ENCODE measurements at regions not wholly inside any gene's neighbourhood (a gene's known extent, or its start where the extent isn't known, plus 50 kb on each side); places are given as distances from the start of the nearest gene placed in this dataset.

DNA sequence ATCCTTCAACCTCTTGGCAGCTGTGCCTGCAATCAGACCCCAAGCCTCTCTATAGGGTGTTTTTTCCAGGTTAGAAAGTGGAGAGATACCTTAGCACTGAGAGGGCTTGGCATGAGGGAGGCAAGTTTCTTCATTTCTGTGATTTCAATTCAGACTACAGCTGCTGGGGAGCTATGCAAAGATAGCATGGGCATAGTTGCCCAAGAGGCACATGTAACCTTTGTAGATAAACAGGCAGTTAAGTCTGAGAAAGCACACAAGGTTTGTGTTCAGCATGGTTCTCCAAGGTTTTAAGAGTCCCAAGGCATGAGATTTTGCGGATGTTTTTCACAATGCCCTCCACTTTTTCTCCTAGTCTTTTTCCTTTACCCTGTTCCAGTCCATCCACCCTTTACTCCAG is 385.0 kb upstream of the ETAA1 start:
- ATAC-seq (ENCODE audit: low read depth), result no peak
- no peak overlapping the region for H3K27ac ChIP-seq (ENCODE audit: insufficient read depth, low read length)
- H3K79me1 ChIP-seq (ENCODE audit: low read depth in 1 of 2, low read length in 2 of 2), result no peaks in the 10 kb centered on the region
- H3K18ac ChIP-seq (ENCODE audit: low read depth, low read length), result no peak overlapping the region; the same call in 1 of the 2 replicates
- no peaks in the 10 kb centered on the region for H3K36me3 ChIP-seq (ENCODE audit: control insufficient read depth, insufficient read depth, low read length)
- peaks cover 5% of the 10 kb centered on the region for H3K4me1 ChIP-seq (ENCODE audit: control insufficient read depth, insufficient read depth, low read length)
- H4K8ac ChIP-seq (ENCODE audit: low read depth in 2 of 2, low read length in 2 of 2), result no peak overlapping the region
- no peak overlapping the region for H3K23ac ChIP-seq (ENCODE audit: low read depth, low read length)
- no peak overlapping the region for H3K4me3 ChIP-seq (ENCODE audit: insufficient read depth, low read depth, low read length)
- in situ Hi-C loops (cut with MboI; ENCODE audit: low sequenced_read_pairs), result no loop called here
- no peak overlapping the region for H2BK20ac ChIP-seq (ENCODE audit: low read depth, low read length)
- no peak overlapping the region for H2BK15ac ChIP-seq (ENCODE audit: low read depth, low read length)
- ChIA-PET CTCF (no interaction called here), POLR2A (ENCODE audit: unreplicated experiment) (no interaction called here)
- no peak overlapping the region for H2AK5ac ChIP-seq (ENCODE audit: low read depth, low read length)
- no peaks in the 10 kb centered on the region for H3K27me3 ChIP-seq (ENCODE audit: control insufficient read depth, insufficient read depth, low read length)
- H4K5ac ChIP-seq (ENCODE audit: low read depth, low read length), result no peak overlapping the region
- TF ChIP-seq SMC3 (IDR thresholded peaks at IDR 0.05; ENCODE audit: low read depth, low read length), result no peak
- TF ChIP-seq CEBPB (IDR thresholded peaks at IDR 0.05; ENCODE audit: low read depth, low read length), result no peak
- TF ChIP-seq, protein P1, sequence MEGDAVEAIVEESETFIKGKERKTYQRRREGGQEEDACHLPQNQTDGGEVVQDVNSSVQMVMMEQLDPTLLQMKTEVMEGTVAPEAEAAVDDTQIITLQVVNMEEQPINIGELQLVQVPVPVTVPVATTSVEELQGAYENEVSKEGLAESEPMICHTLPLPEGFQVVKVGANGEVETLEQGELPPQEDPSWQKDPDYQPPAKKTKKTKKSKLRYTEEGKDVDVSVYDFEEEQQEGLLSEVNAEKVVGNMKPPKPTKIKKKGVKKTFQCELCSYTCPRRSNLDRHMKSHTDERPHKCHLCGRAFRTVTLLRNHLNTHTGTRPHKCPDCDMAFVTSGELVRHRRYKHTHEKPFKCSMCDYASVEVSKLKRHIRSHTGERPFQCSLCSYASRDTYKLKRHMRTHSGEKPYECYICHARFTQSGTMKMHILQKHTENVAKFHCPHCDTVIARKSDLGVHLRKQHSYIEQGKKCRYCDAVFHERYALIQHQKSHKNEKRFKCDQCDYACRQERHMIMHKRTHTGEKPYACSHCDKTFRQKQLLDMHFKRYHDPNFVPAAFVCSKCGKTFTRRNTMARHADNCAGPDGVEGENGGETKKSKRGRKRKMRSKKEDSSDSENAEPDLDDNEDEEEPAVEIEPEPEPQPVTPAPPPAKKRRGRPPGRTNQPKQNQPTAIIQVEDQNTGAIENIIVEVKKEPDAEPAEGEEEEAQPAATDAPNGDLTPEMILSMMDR (conservative IDR thresholded peaks at IDR 0.05; ENCODE audit: low read depth, low read length), result no peak
- no peak for TF ChIP-seq MXI1 (IDR thresholded peaks at IDR 0.05; ENCODE audit: borderline replicate concordance, low read depth, low read length)
- TF ChIP-seq RFX5 (IDR thresholded peaks at IDR 0.05; ENCODE audit: low read depth, low read length), result no peak
- TF ChIP-seq RAD21 (IDR thresholded peaks at IDR 0.05; ENCODE audit: low read length), result no peak
- no peak for TF ChIP-seq MAFK (IDR thresholded peaks at IDR 0.05; ENCODE audit: low read depth, low read length)
- no peak for TF ChIP-seq NFE2L2 (IDR thresholded peaks at IDR 0.05; ENCODE audit: low read depth, low read length)
- TF ChIP-seq, protein P2, sequence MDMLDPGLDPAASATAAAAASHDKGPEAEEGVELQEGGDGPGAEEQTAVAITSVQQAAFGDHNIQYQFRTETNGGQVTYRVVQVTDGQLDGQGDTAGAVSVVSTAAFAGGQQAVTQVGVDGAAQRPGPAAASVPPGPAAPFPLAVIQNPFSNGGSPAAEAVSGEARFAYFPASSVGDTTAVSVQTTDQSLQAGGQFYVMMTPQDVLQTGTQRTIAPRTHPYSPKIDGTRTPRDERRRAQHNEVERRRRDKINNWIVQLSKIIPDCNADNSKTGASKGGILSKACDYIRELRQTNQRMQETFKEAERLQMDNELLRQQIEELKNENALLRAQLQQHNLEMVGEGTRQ (IDR thresholded peaks at IDR 0.05; ENCODE audit: low read depth, low read length), result no peak
- TF ChIP-seq, protein P3, sequence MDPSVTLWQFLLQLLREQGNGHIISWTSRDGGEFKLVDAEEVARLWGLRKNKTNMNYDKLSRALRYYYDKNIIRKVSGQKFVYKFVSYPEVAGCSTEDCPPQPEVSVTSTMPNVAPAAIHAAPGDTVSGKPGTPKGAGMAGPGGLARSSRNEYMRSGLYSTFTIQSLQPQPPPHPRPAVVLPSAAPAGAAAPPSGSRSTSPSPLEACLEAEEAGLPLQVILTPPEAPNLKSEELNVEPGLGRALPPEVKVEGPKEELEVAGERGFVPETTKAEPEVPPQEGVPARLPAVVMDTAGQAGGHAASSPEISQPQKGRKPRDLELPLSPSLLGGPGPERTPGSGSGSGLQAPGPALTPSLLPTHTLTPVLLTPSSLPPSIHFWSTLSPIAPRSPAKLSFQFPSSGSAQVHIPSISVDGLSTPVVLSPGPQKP (IDR thresholded peaks at IDR 0.05; ENCODE audit: borderline replicate concordance, low read depth, low read length), result no peak
- TF ChIP-seq RCOR1 (IDR thresholded peaks at IDR 0.05; ENCODE audit: insufficient replicate concordance, low read length), result no peak
- TF ChIP-seq CHD1 (IDR thresholded peaks at IDR 0.05; ENCODE audit: low read depth, low read length), result no peak
- TF ChIP-seq POLR2A (IDR thresholded peaks at IDR 0.05; ENCODE audit: low read depth, low read length), result no peak
- TF ChIP-seq MAZ (IDR thresholded peaks at IDR 0.05; ENCODE audit: borderline replicate concordance, low read depth, low read length), result no peak
- no peak for TF ChIP-seq FOS (IDR thresholded peaks at IDR 0.05; ENCODE audit: low read depth, low read length)
- TF ChIP-seq BHLHE40 (IDR thresholded peaks at IDR 0.05; ENCODE audit: low read depth, low read length), result no peak
- no peak overlapping the region for H3K9ac ChIP-seq (ENCODE audit: low read depth, low read length)
- H3K9me1 ChIP-seq (ENCODE audit: insufficient read depth, low read length), result no peaks in the 10 kb centered on the region
- no peak for DNase-seq
- intact Hi-C loops (cut with micrococcal nuclease), result no loop called here
- no peak overlapping the region for H3K14ac ChIP-seq (replicated peaks; ENCODE audit: low read depth, low read length)
- no TSS peak for BruUV-seq (replicated peaks)
- no peaks in the 10 kb centered on the region for H3K9me3 ChIP-seq (ENCODE audit: control insufficient read depth, insufficient read depth, low read length)
- H3K56ac ChIP-seq (ENCODE audit: extremely low read depth, insufficient read depth, low read length), result no peak overlapping the region
- no peaks in the 10 kb centered on the region for H4K20me1 ChIP-seq (ENCODE audit: insufficient read depth, low read length)
- no peak overlapping the region for H4K91ac ChIP-seq (ENCODE audit: insufficient read depth, low read depth, low read length)
- H2AFZ ChIP-seq (replicated peaks; ENCODE audit: low read length, poor library complexity), result peak overlapping the region; percentile 34
- H2AK9ac ChIP-seq (replicated peaks; ENCODE audit: low read depth, low read length, poor library complexity), result no peak overlapping the region
- dilution Hi-C loops (cut with HindIII; ENCODE audit: low sequenced_read_pairs, unreplicated experiment), result no loop called here
- no peak overlapping the region for H3K4ac ChIP-seq (ENCODE audit: low read depth, low read length)
- no peak overlapping the region for H3K4me2 ChIP-seq (ENCODE audit: low read depth, low read length)
- no peak overlapping the region for H2BK5ac ChIP-seq (ENCODE audit: low read depth, low read length, poor library complexity, severe bottlenecking)
- no peak overlapping the region for H2BK120ac ChIP-seq (ENCODE audit: low read depth, low read length)
- no CpG with 5 or more reads among the region's 1 CpG for WGBS, 2 experiments (ENCODE audit: extremely low coverage in 2 of 2, insufficient read length in 1 of 2)

All from IMR-90 (cell line).